Smooth muscle cell (in vitro differentiated cells): ENCODE measurements at regions not wholly inside any gene's neighbourhood (a gene's known extent, or its start where the extent isn't known, plus 50 kb on each side); places are given as distances from the start of the nearest gene placed in this dataset.

ENCODE experiments used
- DNase-seq: peaks from one replicate; lab custom pipeline; 2025; ENCODE audit not compliant: unreplicated experiment; lab: John Stamatoyannopoulos, UW
- H2AFZ ChIP-seq: fragments of 200-600 bp; sonication (generic); 2 replicates; pipeline ENCODE4 v1.6.0; 2016; ENCODE audit warnings: antibody characterized with exemption, low read depth, mild to moderate bottlenecking
- H3F3A ChIP-seq: fragments of 200-600 bp; sonication (generic); 2 replicates; pipeline ENCODE4 v1.6.0; 2017; ENCODE audit warnings: antibody characterized with exemption, low read depth
- H3K27ac ChIP-seq: fragments of 200-600 bp; sonication (generic); 2 replicates; pipeline ENCODE4 v1.5.1; 2016; ENCODE audit warnings: low read depth, mild to moderate bottlenecking
- H3K27me3 ChIP-seq: fragments of 200-600 bp; sonication (generic); 2 replicates; pipeline ENCODE4 v1.6.1; 2016; ENCODE audit warnings: low read depth, mild to moderate bottlenecking
- H3K36me3 ChIP-seq: fragments of 200-600 bp; sonication (generic); 2 replicates; pipeline ENCODE4 v1.5.1; 2016; ENCODE audit warnings: low read depth
- H3K4me1 ChIP-seq: fragments of 200-600 bp; sonication (generic); 2 replicates; pipeline ENCODE4 v1.5.1; 2016; ENCODE audit warnings: low read depth
- H3K4me2 ChIP-seq: fragments of 200-600 bp; sonication (generic); 2 replicates; pipeline ENCODE4 v1.6.0; 2016; ENCODE audit warnings: mild to moderate bottlenecking
- H3K4me3 ChIP-seq: fragments of 200-600 bp; sonication (generic); 2 replicates; pipeline ENCODE4 v1.5.1; 2016; ENCODE audit warnings: mild to moderate bottlenecking
- H3K79me2 ChIP-seq: fragments of 200-600 bp; sonication (generic); 2 replicates; pipeline ENCODE4 v1.6.0; 2016; ENCODE audit warnings: low read depth, mild to moderate bottlenecking
- H3K9ac ChIP-seq: fragments of 200-600 bp; sonication (generic); 2 replicates; pipeline ENCODE4 v1.6.0; 2016; ENCODE audit warnings: low read depth
- H3K9me3 ChIP-seq: fragments of 200-600 bp; sonication (generic); replicated peaks from 2 replicates; pipeline ENCODE4 v1.5.1; 2016; ENCODE audit warnings: low read depth
- H4K20me1 ChIP-seq: fragments of 200-600 bp; sonication (generic); 2 replicates; pipeline ENCODE4 v1.6.0; 2016; ENCODE audit warnings: low read depth
- WGBS: methylation state at CpG from one replicate; pipeline ENCODE4 v1.1.7; 2016; ENCODE audit warnings: low lambda C conversion rate; 5-methylcytosine and 5-hydroxymethylcytosine counted together
- TF ChIP-seq, protein P1 (sequence below): fragments of 200-600 bp; sonication (generic); IDR thresholded peaks from 2 replicates; pipeline ENCODE4 v1.5.1; 2017; ENCODE audit warnings: borderline replicate concordance, mild to moderate bottlenecking, antibody characterized with exemption; ENCODE audit not compliant: insufficient read depth, poor library complexity, severe bottlenecking

DNA sequence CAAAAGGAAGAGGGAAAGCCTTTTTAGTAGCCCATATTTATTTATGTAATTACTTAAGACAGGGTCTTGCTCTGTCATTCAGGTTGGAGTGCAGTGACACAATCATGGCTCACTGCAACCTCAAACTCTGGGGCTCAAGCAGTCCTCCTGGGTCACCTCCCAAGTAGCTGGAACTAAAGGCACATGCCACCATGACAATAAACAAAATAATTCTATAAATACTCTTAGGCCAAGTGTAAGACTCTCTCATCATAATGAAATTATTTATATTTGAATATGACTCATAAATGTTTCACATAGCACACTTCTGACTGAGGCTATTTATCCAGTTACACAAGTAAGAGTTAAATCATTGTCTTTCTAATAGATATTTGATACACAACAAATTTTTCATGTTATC lies 314.7 kb downstream of the AMY1C start:
- H3K4me3 ChIP-seq = no peak overlapping the region
- H3K4me2 ChIP-seq = no peak overlapping the region
- TF ChIP-seq, protein P1, sequence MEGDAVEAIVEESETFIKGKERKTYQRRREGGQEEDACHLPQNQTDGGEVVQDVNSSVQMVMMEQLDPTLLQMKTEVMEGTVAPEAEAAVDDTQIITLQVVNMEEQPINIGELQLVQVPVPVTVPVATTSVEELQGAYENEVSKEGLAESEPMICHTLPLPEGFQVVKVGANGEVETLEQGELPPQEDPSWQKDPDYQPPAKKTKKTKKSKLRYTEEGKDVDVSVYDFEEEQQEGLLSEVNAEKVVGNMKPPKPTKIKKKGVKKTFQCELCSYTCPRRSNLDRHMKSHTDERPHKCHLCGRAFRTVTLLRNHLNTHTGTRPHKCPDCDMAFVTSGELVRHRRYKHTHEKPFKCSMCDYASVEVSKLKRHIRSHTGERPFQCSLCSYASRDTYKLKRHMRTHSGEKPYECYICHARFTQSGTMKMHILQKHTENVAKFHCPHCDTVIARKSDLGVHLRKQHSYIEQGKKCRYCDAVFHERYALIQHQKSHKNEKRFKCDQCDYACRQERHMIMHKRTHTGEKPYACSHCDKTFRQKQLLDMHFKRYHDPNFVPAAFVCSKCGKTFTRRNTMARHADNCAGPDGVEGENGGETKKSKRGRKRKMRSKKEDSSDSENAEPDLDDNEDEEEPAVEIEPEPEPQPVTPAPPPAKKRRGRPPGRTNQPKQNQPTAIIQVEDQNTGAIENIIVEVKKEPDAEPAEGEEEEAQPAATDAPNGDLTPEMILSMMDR = no peak
- H2AFZ ChIP-seq = no peak overlapping the region
- no peaks in the 10 kb centered on the region for H3K79me2 ChIP-seq
- no peaks in the 10 kb centered on the region for H3F3A ChIP-seq
- H3K9me3 ChIP-seq = no peaks in the 10 kb centered on the region
- H3K27me3 ChIP-seq = no peaks in the 10 kb centered on the region
- H3K4me1 ChIP-seq = no peaks in the 10 kb centered on the region
- no peaks in the 10 kb centered on the region for H4K20me1 ChIP-seq
- no peaks in the 10 kb centered on the region for H3K36me3 ChIP-seq
- H3K27ac ChIP-seq = no peak overlapping the region
- no peak overlapping the region for H3K9ac ChIP-seq
- no peak for DNase-seq

- no peaks in the 10 kb centered on the region for H3K27me3 ChIP-seq
- H3K36me3 ChIP-seq = no peaks in the 10 kb centered on the region
- no peak overlapping the region for H3K4me2 ChIP-seq
- no peaks in the 10 kb centered on the region for H4K20me1 ChIP-seq
- H3K79me2 ChIP-seq = no peaks in the 10 kb centered on the region
- no peaks in the 10 kb centered on the region for H3F3A ChIP-seq
- H3K4me1 ChIP-seq = no peaks in the 10 kb centered on the region
- H3K4me3 ChIP-seq = no peak overlapping the region
- H3K27ac ChIP-seq = no peak overlapping the region
- 93% methylated on average over 23 of the region's 23 CpGs for WGBS
- no peak for DNase-seq
- H3K9ac ChIP-seq = no peak overlapping the region
- H2AFZ ChIP-seq = no peak overlapping the region
- TF ChIP-seq, protein P1 = no peak
- H3K9me3 ChIP-seq = no peaks in the 10 kb centered on the region
Observed at GRCh38 chr1:104072915-104073371, 323.2 kb downstream of the AMY1C start.

DNA sequence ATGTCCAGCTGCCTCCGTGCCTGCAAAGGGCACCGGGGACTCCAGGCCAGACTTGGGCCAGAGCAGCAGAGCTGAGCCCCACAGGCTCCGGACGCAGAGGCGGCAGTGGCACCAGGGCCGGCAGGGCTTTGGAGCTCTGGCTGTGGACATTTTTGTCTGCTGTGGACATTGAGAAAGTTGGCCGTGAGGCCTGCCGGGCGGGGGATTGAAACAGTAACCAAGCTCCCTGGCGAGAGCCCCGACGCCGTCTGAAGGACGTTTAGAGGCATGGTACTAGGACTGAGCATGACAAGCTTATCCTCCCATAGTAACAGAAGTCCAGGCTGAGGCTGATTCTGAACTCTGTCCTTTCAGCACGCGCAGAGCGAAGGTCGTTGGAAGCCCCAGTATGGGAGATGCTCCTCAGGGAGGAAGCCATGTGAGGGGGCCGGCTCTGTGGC lies 323.8 kb downstream of the AMY1C start:
- H3K9me3 ChIP-seq = no peaks in the 10 kb centered on the region
- no peaks in the 10 kb centered on the region for H3K4me1 ChIP-seq
- no peak overlapping the region for H3K4me3 ChIP-seq
- no peak for DNase-seq
- WGBS = 96% methylated on average over 19 of the region's 19 CpGs
- no peak overlapping the region for H3K9ac ChIP-seq
- no peak overlapping the region for H3K27ac ChIP-seq
- no peaks in the 10 kb centered on the region for H3K27me3 ChIP-seq
- TF ChIP-seq, protein P1 = no peak
- no peak overlapping the region for H2AFZ ChIP-seq
- no peaks in the 10 kb centered on the region for H3K79me2 ChIP-seq
- H3K36me3 ChIP-seq = no peaks in the 10 kb centered on the region
- no peaks in the 10 kb centered on the region for H3F3A ChIP-seq
- no peaks in the 10 kb centered on the region for H4K20me1 ChIP-seq
- H3K4me2 ChIP-seq = no peak overlapping the region

- Histone ChIP-seq H3K4me1 (no peaks in the 10 kb centered on the region), H3K27me3 (peaks cover 4% of the 10 kb centered on the region), H3K36me3 (no peaks in the 10 kb centered on the region), H2AFZ (no peak overlapping the region), H3K9ac (no peak overlapping the region), H4K20me1 (no peaks in the 10 kb centered on the region), H3K4me2 (no peak overlapping the region), H3K9me3 (no peaks in the 10 kb centered on the region), H3K79me2 (no peaks in the 10 kb centered on the region), H3F3A (no peaks in the 10 kb centered on the region), H3K4me3 (no peak overlapping the region), H3K27ac (no peak overlapping the region)
- no peak for DNase-seq
- TF ChIP-seq, protein P1 = no peak
- WGBS = 77% methylated on average over 2 of the region's 2 CpGs
Observed at GRCh38 chr1:104082221-104082620, 332.5 kb downstream of the AMY1C start.
